ENCODE measurements at regions not wholly inside any gene's neighbourhood (a gene's known extent, or its start where the extent isn't known, plus 50 kb on each side); places are given as distances from the start of the nearest gene placed in this dataset.

DNA sequence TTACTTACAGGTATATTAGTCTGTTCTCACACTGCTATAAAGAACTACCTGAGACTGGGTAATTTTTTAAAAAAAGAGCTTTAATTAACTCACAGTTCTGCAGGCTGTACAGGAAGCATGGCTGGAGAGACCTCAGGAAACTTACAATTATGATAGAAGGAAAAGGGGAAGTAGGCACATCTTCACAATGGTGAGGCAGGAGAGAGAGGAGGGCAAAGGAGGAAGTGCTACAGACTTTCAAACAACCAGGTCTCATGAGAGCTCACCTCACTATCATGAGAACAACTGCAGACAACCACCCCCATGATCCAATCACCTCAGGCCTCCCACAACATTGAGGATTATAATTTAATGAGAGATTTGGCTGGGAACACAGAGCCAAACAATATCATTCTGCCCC lies 511.7 kb downstream of the SLITRK6 start:
- TF ChIP-seq EZH2 (IDR thresholded peaks at IDR 0.05; ENCODE audit: borderline replicate concordance, low read depth, low read length, severe bottlenecking), result no peak
- TF ChIP-seq, protein P1, sequence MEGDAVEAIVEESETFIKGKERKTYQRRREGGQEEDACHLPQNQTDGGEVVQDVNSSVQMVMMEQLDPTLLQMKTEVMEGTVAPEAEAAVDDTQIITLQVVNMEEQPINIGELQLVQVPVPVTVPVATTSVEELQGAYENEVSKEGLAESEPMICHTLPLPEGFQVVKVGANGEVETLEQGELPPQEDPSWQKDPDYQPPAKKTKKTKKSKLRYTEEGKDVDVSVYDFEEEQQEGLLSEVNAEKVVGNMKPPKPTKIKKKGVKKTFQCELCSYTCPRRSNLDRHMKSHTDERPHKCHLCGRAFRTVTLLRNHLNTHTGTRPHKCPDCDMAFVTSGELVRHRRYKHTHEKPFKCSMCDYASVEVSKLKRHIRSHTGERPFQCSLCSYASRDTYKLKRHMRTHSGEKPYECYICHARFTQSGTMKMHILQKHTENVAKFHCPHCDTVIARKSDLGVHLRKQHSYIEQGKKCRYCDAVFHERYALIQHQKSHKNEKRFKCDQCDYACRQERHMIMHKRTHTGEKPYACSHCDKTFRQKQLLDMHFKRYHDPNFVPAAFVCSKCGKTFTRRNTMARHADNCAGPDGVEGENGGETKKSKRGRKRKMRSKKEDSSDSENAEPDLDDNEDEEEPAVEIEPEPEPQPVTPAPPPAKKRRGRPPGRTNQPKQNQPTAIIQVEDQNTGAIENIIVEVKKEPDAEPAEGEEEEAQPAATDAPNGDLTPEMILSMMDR (IDR thresholded peaks at IDR 0.05; ENCODE audit: borderline replicate concordance, extremely low read depth, low read length, poor library complexity, severe bottlenecking), result no peak
